ENCODE measurements at regions not wholly inside any gene's neighbourhood (a gene's known extent, or its start where the extent isn't known, plus 50 kb on each side); places are given as distances from the start of the nearest gene placed in this dataset.

DNA sequence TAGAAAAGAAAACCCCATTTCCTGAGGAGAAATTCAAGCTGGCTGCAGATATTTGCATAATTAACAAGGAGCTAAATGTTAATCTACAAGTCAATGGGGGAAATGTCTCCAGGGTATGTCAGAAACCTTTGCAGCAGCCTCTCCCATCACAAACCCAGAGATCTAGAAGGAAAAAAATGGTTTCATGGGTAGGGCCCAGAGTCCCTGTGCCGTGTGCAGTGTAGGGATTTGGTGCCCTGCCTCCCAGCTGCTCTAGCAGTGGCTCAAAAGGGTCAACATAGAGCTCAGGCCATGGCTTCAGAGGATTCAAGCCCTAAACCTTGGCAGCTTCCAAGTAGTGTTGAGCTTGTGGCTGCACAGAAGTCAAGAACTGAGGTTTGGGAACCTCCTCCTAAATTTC lies 290.2 kb upstream of the TMEFF2 start:
- H3K4me3 ChIP-seq (ENCODE audit: low read depth, low read length), result no peak overlapping the region
- TF ChIP-seq, protein P1, sequence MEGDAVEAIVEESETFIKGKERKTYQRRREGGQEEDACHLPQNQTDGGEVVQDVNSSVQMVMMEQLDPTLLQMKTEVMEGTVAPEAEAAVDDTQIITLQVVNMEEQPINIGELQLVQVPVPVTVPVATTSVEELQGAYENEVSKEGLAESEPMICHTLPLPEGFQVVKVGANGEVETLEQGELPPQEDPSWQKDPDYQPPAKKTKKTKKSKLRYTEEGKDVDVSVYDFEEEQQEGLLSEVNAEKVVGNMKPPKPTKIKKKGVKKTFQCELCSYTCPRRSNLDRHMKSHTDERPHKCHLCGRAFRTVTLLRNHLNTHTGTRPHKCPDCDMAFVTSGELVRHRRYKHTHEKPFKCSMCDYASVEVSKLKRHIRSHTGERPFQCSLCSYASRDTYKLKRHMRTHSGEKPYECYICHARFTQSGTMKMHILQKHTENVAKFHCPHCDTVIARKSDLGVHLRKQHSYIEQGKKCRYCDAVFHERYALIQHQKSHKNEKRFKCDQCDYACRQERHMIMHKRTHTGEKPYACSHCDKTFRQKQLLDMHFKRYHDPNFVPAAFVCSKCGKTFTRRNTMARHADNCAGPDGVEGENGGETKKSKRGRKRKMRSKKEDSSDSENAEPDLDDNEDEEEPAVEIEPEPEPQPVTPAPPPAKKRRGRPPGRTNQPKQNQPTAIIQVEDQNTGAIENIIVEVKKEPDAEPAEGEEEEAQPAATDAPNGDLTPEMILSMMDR (IDR thresholded peaks at IDR 0.05; ENCODE audit: insufficient read depth, low read depth, low read length), result no peak
- DNase-seq (ENCODE audit: low read depth), result no peak

DNA sequence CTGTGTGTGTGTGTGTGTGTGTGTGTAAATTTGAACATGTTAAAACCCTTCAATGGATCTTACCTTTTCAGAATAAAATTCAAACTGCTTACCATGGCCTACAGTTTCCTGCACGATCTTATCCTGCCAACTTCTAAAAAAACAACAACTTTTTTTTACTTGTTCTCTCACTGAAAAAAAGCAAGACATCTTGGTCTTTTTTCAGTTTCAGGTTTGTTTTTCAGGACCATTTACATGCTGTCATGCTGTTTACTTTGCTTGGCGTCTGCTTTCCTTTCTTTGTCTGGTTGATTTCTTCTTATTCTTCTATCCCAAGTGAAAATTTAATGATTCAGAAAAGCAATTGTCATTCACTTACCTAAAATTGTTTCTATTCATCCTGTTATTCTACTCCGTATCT lies 286.3 kb upstream of the TMEFF2 start:
- TF ChIP-seq, protein P1 (IDR thresholded peaks at IDR 0.05; ENCODE audit: insufficient read depth, low read depth, low read length), result no peak
- DNase-seq (ENCODE audit: low read depth), result no peak
- H3K4me3 ChIP-seq (ENCODE audit: low read depth, low read length), result no peak overlapping the region

DNA sequence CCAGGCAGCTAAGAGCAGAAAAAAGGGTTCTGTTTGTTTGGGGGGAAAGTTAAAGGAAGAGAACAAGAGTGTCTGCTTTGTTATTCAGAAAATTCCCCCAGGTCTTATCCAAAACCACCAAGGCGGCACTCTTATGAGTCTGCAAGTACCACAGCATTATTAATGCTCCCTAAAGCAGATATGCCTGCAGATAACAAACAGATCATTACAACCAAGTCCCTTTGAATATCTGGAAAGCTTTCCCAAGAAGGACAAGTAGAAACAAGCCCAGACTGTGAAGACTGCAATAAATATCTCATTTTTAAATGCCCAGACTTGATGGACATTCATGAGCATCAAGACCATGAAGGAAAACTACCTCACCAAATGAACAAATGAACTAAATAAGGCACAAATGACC lies 278.6 kb upstream of the TMEFF2 start:
- DNase-seq (ENCODE audit: low read depth), result no peak
- TF ChIP-seq, protein P1 (IDR thresholded peaks at IDR 0.05; ENCODE audit: insufficient read depth, low read depth, low read length), result no peak
- no peak overlapping the region for H3K4me3 ChIP-seq (ENCODE audit: low read depth, low read length)

DNA sequence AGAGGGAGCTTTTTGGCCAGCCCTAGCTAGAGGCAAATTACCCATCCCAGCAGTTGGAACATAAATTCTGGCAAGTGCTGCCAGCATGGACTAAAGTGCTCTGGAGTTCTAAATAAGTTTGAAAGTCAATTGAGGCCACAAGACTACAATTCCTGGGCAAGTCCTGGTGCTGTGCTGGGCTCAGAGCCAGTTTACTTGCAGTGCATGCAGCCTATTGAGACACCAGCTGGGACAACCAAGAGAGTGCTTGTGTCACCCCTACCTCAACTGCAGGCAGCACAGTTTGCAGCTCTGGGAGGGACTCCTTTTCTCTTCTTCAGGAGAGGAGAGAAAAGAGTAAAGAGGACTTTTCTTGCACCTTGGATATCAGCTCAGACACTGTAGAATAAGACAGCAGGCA lies 277.2 kb upstream of the TMEFF2 start:
- DNase-seq (ENCODE audit: low read depth), result no peak
- no peak overlapping the region for H3K4me3 ChIP-seq (ENCODE audit: low read depth, low read length)
- TF ChIP-seq, protein P1 (IDR thresholded peaks at IDR 0.05; ENCODE audit: insufficient read depth, low read depth, low read length), result no peak

DNA sequence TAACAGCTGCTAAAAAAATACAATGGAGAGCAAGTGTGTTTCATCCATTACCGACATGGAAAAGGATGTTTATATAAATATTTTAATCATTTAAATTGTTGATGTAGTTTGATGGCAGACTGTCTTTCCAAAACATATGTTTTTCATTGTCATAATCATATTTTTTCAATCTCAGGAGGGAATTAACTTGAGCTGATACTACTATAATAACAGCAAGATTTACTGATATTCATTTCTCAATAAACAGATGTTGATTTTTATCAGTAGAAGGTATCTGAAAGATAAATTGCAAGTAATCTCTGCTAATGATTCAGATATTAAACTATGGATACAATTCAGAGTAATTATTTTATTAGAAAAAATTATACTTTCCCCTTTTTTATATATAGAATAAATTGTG lies 274.9 kb upstream of the TMEFF2 start:
- TF ChIP-seq, protein P1 (IDR thresholded peaks at IDR 0.05; ENCODE audit: insufficient read depth, low read depth, low read length), result no peak
- DNase-seq (ENCODE audit: low read depth), result no peak
- H3K4me3 ChIP-seq (ENCODE audit: low read depth, low read length), result no peak overlapping the region

DNA sequence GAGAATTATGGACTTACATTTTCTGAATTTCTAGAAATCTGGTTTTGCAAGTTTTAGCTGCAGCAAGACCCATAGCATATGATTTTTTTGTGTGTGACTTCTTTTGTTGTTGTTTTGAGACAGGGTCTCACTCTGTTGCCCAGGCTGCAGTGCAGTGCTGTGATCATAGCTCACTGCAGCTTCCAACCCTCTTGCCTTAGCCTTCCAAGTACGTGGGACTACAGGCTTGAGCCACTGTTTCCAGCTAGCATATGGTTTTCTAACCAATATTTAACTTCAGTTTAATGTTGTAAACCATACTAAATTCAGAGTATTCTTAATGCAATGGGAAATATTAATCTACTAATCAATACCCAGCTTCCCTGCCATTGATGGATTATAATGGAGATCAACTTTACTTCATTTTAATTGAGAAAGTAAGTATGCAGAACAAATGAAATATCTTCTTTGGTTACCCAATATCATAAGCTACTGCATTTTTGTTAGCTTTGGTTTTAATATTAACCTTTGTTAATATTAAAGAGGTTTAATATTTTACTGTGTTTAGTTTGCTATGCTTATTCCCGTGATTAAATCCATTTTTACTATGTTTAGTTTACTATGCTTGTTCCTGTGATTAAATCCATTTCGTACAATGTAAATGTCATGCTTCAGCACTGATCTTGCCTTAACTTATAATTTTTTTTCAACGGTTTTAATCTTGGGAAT lies 273.4 kb upstream of the TMEFF2 start:
- TF ChIP-seq, protein P1 (IDR thresholded peaks at IDR 0.05; ENCODE audit: insufficient read depth, low read depth, low read length), result no peak
- no peak for DNase-seq (ENCODE audit: low read depth)
- no peak overlapping the region for H3K4me3 ChIP-seq (ENCODE audit: low read depth, low read length)

DNA sequence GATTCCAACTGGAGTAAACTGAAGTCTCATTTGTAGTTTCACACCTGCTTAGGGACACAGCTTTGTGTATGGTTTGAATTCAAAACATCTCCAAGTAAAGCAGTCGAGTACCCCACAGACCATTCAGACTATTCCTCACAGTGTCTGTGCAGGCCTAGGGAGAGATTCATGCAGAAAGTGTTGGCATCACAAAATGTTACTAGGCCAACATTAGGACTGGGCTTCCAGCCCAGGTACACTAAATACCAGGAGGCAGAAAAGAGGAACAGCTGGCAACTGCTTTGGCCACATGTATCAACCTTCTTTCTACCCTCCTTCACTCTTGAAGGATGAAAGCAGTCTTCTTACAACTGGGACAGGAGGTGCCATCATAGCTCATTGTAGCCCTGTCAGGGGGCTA lies 270.4 kb upstream of the TMEFF2 start:
- no peak overlapping the region for H3K4me3 ChIP-seq (ENCODE audit: low read depth, low read length)
- no peak for DNase-seq (ENCODE audit: low read depth)
- TF ChIP-seq, protein P1 (IDR thresholded peaks at IDR 0.05; ENCODE audit: insufficient read depth, low read depth, low read length), result no peak

Data from fibroblast of villous mesenchyme (primary cell).